Ammon's horn (tissue), 1 donor: ENCODE measurements at regions not wholly inside any gene's neighbourhood (a gene's known extent, or its start where the extent isn't known, plus 50 kb on each side); places are given as distances from the start of the nearest gene placed in this dataset.

ENCODE experiments used
- DNase-seq: peaks from one replicate; pipeline ENCODE4 v3.0.0-alpha.2; 2016; ENCODE audit warnings: low spot score

- DNase-seq: no peak
Observed at GRCh38 chr10:90975096-90975495, 54.2 kb upstream of the ANKRD1 start.

DNA sequence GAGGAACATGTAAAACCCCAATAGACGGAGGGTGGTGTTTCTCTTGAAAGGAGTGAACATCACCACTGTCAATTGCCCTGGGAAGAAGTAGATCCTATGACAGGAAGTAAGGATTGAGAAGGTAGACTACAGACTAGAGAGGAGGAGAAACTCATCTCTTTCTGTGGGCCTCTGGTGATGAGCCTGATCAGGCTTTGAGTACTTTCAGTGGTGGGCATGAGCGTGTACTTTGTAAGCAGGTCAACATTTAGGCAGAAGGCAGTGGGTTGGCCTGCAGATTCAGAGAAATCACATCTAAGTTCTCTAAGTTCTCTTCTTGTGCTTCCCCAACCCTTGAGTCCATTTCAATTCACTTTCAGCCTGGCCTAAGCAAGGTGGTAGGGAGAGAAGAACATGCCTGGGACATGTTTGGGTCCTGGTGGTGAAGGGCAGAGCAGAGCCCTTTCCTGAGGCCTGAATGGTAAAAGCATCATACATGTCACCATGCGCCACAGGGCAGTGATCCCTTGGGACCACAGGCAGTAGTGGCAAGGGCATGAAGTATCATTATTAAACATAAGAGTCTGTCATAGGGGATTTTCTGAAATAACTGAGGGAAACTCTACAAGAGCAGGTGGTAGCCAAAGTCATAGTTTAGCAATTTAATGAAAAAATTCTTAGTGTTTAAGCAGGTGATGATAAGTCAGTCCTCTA, 56.4 kb upstream of the ANKRD1 start:
- DNase-seq: no peak

DNA sequence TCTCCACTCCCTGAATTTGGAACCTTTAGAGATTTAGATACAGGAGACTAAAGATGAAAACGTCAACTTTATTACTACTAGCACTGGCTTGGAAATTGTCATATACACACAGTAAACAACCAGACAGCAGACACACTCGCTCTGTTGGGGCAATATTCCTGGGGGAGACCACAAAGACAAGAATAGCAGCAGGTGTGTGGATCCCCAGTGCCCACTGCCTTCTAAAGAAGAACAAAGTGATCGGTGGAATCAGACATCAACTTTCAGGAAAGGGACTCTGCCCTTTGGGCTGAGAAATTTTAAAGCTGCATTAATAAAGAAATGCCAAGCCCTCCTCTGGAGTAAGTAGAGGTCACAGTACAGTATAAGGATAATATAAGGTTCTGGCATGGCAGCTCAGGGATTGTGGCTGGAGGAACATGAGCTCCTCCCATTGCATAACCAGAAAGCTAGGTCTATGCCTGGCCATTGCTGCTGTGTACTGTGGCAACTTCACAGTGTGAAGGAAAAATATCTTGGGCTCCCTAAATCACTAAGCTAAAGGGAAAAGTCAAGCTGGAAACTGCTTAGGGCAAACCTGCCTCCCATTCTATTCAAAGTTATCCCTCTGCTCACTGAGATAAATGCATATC, 57.1 kb upstream of the ANKRD1 start:
- no peak for DNase-seq

GRCh38 chr10:90982406-90983008, 61.6 kb upstream of the ANKRD1 start:
- DNase-seq: no peak

DNA sequence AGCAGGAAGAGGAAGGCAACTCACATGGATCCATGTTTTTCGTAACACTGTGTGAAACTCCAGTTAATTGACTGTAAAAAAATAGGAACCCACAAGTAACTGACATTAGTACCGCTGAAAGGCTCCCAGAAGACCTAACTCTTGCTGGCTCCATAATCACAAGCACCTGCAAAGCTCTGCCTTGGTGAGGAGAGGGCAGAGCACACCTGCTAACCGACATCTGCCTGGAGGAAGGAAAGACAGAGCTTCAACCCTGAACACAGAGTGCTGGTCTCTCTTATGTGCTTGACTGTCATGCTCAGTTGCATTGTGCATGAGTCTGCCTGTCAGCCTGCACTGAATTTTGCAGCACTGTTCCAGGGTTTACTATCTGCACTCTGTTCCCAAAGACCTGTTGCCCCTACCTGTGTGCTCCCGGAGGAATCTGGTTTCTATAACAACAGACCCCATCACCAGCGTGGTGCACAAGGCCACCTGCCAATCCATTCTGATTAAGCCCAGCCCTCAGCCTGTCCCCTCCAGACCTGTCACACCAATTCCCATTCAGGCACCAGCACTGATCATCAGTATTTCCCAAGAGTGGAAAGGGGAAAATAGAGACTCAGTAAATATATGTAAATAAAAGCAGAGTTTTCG, 63.1 kb upstream of the ANKRD1 start:
- no peak for DNase-seq

DNA sequence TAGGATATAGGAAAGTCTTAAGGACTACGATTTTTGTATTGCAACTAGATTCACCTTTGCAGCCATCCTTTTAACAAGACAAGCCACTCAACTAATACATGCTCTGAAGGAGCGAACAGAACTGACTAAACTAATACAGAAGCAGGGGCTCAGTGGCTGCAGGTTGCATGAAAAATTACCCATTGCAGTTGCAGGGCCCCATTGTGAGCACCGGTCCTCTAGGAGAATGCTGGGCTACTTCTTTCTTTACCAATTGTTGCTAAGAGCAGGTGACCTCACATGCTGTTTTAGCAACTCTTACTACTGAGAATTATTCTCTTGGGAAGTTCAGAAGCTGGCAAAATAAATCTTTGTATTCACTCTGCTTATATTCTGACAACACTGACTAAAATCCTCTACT, 64.0 kb upstream of the ANKRD1 start:
- no peak for DNase-seq

- no peak for DNase-seq
Observed at GRCh38 chr10:90985321-90985933, 64.5 kb upstream of the ANKRD1 start.

- no peak for DNase-seq
Observed at GRCh38 chr10:90986136-90986760, 65.4 kb upstream of the ANKRD1 start.

DNA sequence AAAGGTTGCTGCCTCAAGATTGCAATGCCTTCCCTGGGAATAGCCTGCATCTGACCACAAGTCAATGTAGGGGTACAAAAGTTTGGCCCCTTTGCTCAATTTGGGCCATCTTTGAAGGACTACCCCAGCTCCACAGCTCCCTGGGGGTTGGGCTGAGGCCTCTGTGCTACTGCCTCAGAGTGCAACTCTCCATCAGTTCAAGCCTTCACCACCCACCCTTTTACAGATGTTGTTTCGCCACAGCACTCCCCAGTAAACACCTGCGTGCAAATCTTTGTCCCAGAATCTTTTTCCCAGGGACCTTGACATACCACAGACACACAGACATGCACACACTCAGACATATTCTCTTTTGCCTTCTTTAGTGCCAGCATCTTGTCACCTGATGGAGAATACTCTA, 66.0 kb upstream of the ANKRD1 start:
- no peak for DNase-seq

DNA sequence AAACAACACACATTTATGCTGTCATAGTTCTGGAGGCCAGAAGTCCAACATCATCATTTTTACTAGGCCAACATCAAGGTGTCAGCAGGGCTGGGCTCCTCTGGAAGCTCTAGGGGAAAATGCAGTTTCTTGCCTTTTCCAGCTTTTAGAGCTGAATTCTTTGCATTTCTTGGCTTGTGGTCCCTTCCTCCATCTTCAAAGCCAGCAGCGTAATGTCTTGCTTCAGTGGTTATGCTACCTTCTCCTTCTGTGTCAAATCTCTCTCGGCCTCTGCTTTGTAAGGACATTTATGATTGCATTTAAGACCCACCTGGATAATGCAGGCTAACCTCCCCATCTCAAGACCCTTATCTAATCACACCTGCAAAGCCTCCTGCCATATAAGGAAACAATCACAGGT, 66.5 kb upstream of the ANKRD1 start:
- no peak for DNase-seq

GRCh38 chr10:90988024-90988423, 67.1 kb upstream of the ANKRD1 start:
- no peak for DNase-seq

DNA sequence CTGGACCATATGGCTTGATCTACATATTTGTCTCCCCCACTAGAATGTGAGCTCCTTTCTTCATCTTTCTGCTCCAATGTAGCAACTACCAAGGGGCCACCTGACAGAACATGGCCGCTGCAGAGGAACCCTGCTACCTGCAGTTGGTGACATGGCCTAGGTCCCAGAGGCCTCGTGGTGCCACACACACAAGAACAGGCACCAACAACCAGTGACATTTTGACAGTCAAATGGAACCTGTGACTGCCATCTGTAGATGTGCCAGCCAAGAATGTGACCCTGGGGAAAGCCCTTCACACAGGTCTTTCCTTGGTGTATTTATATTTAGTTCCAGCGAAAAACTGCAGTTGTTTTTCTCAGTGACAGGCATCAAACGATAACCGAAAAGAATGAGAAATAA, 67.9 kb upstream of the ANKRD1 start:
- DNase-seq: no peak

- no peak for DNase-seq
Observed at GRCh38 chr10:90989378-90989777, 68.5 kb upstream of the ANKRD1 start.

DNA sequence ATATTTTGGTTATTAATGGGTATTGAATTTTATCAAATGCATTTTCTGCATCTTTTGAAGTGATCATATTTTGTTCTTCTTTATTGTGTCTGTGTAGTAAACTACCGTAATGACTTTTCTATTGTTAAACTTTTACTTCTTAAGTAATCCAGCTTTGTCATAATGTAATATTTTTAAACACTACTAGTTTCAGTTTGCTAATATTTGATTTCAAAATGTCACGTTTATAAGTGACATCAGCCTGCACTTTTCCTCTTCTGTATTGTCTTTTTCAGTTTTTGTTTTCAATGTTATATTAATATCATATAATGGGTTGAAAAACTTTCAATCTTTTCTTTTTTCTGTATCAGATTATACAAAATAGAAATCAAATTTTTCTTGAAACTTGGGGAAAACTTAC, 71.6 kb upstream of the ANKRD1 start:
- DNase-seq: no peak

- no peak for DNase-seq
Observed at GRCh38 chr10:90993340-90993739, 72.5 kb upstream of the ANKRD1 start.

DNA sequence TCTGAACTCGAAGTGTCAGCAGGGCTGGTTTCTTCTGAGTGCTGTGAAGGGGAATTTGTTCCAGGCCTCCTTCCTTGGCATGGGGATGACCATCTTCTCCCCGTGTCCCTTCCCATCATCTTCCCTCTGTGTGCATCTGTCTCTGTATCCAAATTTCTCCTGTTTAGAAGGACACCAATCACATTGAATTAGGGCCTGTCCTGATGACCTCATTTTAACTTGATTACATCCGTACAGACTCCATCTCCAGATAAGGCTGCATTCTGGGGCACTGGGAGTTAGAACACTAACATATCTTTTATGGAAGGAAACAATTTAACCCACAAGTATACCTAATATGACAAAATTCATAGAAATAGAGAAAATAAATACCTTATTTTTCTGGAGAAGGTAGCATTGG, 76.8 kb upstream of the ANKRD1 start:
- no peak for DNase-seq

DNA sequence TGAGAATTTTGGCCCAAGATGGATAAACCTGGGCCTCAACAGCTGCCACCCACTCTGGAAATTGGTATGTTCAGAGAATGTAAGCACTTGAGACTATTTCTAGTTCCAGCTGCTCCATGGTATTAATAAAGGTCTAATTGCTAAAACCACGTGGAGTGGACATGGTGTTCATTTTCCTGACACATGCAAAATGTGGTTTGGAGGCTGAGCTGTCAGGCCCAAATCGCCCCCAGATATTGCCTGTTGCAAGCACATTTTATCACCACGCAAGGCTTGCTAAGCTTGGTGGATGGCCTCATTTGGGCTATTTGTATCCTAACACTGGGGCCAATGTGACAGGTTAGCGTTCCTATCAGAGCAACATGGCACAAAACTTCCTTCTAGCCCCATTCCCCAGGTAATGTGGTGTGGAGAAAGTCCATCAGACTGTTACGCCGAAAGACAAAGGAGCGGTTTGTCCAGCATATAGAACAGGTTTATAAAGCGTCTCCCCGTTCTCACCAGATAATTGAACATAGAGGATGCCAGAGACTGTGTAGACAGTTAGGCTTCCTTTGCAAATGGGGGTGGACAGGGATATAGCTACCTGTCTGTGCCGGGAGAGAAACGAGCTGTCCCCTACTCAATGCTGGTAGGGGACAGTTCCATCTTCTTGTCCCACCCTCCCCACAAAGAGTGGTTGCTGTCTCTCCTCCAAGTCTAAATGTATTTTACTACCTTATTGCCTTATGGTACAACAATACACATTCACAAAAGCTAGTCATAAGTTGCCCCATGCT, 78.0 kb upstream of the ANKRD1 start:
- no peak for DNase-seq

DNA sequence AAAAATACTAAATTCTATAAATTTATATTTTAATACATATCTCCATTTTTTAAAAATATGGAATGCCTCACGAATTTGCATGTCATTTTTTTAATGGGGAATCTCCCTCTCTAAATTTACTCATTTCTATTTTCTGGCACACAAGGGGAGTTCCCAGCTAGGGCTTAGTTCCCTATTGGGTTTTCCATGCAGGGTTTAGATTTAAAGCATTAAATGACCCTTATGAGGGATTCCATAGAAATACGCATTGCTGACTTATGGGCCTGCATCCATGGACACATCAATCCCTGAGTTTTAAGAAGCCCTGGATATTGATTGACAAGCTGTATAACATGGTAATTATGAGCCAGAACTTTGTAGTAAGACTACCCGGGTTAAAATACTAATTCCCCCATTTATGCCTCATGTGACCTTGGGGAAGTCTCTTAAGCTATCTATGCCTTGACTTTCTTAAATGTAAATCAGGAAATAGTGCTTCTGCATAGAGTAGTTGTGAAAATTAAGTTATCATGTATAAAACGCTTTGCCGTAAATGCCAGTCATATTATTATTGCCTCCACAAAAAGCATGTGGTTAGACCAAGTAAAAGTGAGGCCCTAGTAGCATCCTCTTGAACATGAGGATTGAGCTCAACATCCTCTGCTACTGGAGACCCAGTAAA, 78.8 kb upstream of the ANKRD1 start:
- no peak for DNase-seq

- DNase-seq: no peak
Observed at GRCh38 chr10:91000470-91000869, 79.6 kb upstream of the ANKRD1 start.

DNA sequence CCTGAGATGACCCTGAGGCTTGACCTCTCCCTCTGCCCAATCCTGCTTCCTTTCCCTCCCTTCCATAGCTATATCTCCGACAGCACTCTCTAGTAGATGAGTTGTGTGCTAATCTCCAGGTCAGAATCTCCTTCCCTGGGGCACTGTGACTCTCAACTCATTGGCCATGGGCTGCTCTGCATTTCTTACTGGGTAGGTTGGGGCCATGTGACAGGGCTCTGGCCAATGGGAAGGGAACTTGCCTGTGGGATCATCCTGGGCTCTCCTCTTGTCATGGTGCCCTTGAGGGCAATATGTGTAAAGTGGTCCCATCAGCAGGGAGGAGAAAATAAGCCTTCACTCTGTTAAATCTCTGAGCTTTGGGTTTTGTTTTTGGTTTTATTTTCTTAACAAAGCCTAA, 80.1 kb upstream of the ANKRD1 start:
- DNase-seq: no peak

GRCh38 chr10:91002656-91003055, 81.8 kb upstream of the ANKRD1 start:
- no peak for DNase-seq
